GM19463 (cell line): ENCODE measurements at regions not wholly inside any gene's neighbourhood (a gene's known extent, or its start where the extent isn't known, plus 50 kb on each side); places are given as distances from the start of the nearest gene placed in this dataset.

Experiments
- ATAC-seq: cut with Tn5 transposase; IDR thresholded peaks from one replicate; pipeline ENCODE4 v1.9.1; 2021; ENCODE audit warnings: mild to moderate bottlenecking, moderate library complexity; ENCODE audit not compliant: unreplicated experiment

DNA sequence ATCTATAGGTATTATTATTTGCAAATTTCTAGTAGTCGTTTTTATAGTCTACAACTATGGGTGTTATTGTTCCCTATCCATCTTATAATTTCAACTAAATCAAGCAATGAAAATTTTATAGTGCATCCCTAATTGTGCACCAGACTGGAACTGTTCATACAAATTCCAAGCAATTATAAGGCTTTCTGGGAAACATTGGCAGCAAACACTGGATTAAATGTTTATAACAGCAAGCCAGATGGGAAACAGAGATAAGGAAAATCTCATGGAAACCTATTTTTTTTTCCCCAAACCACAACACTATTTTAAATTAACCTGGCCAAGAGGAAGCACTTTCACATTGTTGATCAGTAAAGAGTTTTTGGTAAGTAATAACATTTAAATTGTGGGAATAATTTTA is 524.3 kb downstream of the RASEF start:
- ATAC-seq = no peak

DNA sequence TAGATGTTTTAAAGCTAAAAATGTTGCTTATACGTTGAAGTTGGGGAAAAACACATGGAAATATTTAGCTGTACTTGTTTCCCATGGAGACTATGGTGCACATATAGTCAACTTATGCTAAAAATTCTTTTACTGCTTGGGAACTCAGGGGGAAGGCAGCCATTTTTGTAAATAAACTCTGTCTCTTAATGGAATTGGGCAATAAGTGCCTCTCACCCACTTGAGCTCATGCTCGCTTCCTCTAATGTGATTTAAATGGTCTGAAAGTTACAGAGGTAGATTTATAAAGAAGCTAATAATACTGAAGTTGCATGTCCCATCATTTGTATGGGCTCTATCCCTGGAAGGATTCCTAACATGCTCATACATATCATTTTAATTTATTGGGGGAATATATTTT is 523.8 kb downstream of the RASEF start:
- ATAC-seq = no peak

DNA sequence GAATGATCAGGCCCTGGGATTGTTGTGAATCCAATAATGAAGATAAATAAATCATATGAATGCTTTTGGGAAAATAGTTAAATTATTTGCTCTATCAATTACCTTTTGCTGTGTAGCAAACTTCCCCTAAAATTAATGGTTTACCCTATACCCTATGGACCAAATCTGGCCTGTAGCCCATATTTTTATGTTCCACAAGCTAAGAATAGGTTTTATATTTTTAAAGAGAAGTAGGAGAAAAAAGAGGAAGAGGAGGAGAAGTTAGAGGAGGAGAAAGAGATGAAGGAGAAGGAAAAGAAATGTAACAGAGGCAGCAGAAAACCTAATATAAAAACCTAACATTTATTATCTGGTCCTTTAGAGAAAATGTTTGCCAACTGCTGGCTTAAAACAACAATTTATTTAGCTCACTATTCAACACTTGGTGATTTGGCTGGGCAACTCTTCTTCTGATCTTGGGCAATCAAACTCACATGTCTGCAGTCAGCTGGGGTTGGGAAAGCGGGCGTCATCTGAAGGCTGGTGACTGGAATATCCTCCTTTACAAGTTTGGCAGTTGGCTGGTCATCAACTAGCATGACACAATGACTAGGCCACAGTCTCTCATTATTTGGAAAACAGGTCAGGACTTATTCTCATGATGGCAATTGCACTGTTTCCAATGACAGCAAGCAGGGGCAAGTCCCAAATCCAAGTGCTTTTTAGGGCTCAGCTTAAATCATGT is 522.9 kb downstream of the RASEF start:
- no peak for ATAC-seq

DNA sequence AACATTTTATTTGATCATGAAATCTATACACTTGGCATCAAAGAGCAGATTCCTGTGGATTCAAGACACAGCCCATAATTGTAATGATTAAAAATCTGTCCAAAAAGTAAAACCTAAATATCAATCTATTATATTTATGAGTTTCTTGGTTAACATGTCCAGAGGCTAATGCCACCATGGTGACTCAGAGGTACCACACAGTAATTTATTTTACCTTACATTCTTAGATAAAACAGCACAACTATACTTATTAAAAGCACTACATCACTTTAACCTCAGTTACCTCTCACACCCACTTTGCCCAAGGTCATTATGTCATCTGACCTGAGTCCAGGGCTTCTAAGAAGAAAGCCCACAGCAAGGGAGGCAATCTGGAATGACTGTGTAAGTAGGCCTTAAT is 519.2 kb downstream of the RASEF start:
- no peak for ATAC-seq

DNA sequence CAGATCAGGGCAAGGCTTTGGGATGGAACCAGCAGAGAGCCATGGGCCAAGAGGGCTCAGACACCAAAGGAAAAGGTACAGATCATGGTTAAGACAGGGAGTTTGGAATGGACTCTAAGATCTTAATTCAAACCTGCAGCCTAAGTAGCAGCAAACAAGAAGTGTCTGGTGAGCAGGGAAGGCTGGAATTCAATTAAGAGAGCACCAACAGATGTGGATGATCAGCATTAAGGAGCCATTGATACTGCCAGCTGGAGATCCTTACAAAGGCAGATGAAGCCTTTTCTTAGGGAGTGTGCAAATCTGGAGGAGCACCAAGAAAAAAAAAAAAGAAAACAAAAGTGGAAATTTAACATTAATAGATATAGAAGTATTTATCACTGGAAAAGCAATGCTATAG is 516.8 kb downstream of the RASEF start:
- no peak for ATAC-seq

DNA sequence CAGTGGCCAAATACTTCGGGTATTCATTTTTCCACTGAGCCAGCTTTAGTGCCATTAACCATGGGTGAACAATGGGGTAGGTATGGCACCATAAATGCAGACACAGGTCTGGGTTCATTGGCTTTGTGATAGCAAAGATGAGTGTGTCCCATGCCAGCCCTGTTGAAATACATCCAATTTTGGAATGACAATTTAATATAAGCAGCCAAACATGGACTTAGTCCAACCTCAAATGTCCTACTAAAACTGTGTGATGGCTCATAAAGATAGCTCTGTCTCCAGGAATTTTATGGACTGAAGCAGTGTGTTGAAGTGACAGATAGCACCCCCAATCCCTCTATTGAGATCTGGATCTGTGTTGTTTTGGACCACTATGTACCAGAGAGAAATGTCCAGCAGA is 514.9 kb downstream of the RASEF start:
- no peak for ATAC-seq

DNA sequence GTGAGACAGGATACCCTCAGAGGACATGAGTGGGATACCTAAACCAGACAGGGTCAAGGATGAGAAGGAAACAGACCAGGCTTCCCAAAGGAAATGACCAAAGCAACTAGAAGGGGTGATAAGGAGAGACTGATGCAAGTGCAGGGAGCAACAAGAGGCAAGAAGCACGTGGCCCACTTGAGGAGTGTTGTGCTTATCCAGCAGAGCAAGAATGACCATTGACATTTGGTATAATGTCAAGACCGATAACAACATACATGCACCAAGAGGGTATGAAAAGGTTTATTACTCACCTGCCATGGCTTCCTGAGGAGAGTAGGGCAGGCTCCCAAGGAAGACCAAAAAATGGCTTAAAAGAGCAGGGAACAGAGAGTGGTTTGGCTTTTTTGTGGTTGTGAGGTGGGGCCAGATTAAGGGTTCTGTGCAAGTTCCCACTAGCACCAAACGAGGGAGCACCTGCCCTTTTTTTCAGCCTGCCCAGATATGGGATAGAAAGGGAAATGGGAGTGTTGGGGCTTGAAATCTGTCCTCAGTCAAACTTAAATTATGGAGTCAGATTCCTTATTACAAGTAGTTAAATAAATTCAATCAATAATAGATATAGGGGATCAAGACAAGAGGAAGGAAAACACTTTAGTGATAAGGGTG is 513.6 kb downstream of the RASEF start:
- no peak for ATAC-seq

DNA sequence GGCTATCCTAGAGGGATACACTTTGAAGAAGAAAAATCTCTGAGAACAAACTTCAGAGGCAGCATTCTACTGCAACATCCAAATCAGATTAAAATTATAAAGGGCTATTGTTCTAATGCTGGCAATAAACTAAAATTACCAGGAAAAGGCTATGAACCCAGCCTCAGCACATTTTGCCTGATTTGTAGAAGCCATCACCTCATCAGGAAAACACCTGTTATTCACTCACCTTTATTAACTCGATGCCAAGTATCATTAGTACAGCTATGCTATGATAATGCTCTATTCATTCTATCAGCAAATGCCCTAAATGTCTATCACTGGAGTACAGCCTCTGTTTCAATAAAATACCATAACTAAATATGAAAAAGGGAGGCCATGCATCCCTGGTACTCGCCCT is 510.2 kb downstream of the RASEF start:
- ATAC-seq = no peak

DNA sequence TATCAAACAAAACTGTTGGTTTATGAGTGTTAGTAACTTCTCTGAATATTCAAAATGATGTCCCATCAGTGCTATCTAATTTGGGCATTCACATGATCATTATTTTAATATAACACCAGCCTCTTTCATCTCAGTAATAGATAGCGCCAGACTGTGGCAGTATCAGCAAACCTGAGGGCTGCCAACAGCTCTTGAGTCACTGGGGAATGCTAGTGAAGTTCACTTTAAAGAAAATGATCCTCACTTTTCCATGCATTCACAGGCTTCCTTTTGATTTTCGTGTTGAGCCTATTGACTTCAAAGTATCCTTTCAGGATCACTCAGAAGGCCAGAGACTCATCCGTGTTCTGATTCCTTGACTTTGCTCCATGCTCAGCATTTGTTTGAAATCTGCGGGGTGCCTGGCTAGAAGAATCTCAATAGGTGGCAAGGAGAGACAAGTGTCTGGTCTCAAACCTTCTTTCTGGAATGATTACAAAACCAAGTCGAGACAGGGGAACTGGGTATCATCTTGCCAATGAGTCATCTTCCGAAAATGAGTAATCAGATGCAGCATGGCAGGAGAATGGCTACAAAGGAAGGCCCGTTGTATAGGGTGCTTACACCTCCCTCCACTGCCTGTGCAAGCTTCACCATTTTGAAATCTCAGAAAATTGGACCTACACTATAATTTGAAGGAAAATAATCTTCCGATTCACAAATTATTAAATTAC is 509.1 kb downstream of the RASEF start:
- ATAC-seq = no peak

DNA sequence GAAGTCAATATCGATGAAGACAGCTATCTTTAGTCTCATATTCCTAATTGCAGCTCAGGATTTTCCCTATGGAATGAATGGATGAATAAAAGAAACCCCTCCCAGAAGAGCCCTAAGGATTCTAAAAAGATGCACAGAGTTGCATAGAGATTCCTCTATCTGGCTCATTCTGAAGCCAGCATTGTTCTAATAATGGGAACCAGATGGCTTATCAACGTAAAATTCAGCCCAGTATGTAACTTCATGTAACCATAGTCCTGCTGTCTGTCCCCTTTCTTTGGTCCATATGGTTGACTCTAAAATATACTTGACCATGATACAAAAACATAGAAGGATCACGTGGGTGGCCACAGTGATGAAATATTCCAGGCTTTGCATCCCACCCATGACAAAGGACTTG is 508.6 kb downstream of the RASEF start:
- ATAC-seq = no peak

DNA sequence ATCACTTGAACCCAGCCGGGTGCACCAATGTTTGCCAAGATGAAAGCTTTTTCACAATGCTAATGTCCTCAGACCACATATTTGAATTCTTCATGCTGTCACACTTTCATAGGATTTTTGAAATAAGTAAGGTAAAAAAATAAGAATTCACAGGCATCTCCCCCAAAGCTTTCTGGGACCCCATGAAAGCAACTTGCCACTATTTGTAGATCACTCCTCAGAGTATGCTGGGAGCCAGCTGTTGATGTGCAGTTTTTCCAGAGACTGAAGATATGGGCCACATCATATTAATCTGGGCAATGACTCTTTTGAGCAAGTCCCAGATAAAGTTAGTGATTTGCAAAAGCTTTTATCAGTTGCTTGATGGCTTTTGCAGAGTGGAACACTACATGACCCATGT is 507.9 kb downstream of the RASEF start:
- no peak for ATAC-seq

DNA sequence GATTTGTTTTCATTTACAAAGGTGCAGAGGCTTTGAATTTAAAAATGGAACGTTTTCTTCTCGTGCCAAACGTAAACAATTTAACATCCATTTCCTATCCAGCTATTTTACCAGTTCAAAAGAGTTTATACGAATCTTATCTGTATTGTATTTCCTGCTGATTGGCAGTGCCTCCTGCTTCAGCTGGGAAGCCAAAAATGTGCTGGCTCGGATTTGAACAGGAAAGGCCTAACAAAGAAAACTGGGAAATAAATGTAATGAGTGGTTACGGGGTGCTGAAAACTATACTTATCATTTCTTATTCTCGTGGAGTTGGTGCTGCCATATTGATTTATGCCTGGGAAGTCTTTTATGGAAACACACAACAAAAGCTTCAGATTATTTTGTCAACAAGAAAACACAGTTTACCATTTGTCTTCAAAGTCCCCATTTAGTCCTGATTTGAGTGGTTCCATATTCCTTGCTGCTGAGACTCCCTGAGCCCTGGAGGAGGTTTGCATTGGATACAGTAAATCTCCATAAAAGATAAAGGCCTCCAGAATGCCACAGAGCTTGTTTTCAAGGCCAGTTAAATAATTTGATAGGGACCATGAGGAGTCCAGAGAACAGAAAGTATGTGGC is 507.4 kb downstream of the RASEF start:
- ATAC-seq = no peak

DNA sequence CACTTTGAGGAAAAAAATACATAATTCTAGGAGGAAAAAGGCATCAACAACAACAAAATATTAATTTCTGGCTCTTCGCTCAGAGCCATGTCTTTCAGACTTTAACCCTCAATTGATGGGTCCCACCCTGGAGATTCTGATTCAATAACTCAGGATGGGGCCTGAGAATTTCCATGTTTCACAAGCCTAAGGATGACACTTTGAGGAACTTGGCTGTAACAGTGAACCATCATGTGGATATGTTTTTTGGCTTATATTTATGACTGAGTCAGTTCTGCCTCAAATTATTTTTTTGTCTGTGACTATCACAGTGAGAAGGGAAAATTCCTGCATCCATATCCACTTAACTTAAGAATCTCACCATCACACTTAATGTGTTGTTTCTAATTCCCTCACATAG is 504.6 kb downstream of the RASEF start:
- ATAC-seq = no peak

DNA sequence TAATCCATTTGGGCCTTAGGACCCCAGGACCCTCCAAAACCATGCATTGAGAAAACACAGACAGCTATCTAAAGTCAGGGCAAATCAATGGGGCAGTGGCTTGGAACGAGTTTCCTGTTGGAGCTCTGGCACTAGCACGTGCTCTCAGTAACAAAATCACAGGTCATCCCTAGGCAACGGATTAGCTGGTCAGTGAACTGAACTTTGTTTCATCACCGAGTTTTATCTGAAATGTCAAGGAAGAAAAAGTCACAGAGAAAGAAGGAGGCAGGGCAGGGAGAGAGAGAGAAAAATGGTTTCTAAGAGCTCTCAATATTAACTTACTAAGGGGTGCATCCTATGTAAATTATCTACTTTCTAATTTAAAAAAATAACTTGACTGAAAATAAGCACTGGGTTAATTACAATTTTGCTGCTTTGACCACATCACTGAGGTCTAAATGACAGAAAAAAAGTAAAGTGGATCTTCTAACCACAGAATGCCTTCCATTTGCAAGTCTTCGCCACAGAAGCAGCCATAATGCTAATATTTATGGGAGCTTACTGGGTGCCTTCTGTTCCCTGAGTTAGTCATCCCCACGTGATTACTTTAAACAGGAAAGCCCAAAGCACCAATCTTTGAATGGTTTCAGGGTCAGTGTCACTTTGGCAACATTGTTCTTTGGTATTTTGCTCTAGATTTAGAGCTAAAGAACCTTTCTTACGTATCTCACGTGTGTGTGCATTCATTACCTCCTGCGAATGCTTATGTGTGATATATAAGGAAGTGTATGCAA is 503.9 kb downstream of the RASEF start:
- ATAC-seq = no peak

DNA sequence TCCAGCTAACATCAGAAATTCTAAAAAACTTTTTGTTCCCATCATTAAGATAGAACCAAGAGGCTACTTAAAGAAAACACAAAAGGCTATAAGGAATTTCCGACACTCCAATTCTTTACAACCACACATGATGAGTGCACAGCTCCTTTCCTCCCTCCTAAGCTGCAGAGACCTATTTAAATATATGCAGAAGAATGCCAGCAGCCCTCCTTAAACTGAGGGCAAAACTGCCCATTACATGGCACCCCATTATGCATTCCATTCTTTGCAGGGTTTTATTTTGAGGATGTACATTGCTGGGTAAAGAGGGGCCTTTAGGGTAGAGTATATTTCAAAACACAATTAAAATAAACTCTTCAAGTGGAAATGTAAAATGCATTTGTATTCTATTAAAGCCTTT is 502.9 kb downstream of the RASEF start:
- ATAC-seq = no peak

DNA sequence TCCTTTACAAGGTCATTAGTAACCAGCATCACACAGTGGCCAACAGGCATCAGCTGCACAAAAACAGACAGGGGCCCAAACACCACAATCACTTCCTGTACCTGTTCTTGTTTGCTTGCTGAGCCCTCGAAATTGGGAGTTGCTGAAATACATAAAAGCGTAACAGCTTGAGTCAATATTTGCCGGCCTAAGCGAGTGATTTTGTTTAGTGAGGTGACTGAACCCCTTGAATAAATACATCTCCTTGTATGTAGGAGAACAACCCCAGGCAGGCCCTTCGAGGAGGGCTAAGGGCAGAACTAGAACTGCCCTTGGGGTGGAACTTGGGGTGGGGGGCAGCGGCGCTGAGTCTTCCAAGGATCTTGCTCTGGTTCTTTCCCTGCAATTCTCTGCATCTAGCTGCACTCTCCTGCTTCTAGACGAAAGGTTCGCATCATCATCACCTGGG is 502.5 kb downstream of the RASEF start:
- no peak for ATAC-seq

DNA sequence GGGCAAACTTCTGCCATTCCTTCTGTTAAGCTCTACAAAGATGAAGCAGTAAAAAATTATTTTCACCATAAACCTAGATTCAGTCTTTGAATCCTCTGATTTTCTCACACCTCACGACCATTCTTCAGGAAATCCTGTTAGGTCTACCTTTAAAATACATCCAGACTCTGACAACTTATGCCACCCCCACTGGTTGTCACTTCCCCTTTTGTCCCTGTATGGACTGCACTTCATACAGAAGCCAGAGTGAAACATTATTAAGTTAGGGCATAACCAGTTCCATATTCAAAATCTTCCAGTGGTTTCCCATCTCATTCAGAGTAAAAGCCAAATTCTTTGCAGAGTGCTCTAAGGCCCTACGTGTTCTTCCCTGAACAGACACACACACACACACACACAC is 499.8 kb downstream of the RASEF start:
- ATAC-seq = no peak

DNA sequence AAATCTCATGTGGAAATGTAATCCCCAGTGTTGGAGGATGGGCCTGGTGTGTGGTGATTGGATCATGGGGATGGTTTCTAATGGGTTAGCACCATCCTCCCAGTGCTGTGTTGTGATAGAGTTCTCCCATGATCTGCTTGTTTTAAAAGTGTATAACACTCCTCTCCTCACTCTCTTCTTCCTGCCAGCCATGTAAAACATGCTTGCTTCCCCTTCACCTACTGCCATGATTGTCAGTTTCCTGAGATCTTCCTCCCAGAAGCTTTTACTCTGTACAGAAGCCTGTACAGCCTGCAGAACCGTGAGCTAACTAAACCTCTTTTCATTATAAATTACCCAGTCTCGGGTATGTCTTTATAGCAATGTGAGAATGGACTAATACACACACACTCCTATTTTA is 499.1 kb downstream of the RASEF start:
- no peak for ATAC-seq

DNA sequence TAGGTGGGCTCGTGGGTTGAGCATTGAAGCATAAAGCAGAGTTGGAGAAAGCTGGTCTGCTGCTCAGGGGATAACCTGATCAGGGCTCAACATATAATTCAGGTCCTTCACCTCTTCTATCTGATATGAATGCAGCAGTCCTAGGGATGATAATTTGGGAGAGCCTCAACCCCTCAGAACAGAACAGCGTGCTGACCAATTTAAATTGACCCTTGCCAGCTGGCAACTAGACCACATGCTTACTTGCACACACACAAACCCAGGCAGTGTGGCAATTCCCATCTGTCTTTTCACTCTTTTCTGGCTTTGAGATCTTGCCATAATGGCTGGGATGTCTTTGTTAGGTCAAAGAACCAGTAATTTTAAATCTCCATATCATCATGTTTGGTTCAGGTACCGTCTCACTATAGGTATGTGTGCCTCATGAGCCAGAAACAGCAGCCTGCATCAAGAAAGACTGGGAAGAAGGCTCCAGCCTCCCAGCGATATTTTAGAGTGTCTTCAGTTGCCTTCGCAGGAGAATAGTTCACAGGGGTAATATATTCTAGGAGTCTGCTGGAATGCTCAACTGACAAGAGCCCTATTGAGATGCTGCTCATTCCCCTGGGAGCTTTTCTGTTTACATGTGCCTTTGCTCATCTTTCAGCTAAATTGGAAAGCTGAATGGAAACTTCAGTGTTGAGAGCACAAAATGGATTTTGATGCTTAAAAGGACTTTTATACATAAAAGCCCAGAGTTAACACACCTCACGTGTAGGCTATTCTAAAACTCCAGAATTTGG is 497.6 kb downstream of the RASEF start:
- ATAC-seq = no peak

DNA sequence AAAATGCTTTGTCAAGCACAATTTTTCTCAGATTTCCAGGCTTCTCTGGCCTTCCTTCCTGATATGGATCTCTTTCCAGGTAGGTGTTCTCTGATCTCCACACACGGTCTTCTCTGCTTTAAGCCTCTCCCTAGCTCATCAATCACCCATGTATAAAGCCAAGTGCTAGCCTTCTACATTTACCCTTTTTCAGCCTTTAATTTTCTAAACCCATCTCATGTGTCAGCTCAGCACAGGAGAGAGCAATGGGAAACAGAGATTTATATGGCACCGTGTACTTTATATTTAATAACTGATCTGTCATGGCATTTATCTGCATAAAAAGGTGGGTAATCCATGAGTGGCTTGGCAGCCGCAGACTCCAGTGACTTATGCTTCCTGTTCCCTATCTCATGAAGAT is 495.0 kb downstream of the RASEF start:
- no peak for ATAC-seq
